ENCODE measurements at regions not wholly inside any gene's neighbourhood (a gene's known extent, or its start where the extent isn't known, plus 50 kb on each side); places are given as distances from the start of the nearest gene placed in this dataset.
A peak's percentile ranks its signal among the peaks of the same experiment; 100 is the strongest.
"Not testable (repeated sequence)": the region's sequence is repeated elsewhere in the genome, so short reads cannot be mapped to it uniquely, and the experiment has no call there.

- no peak for DNase-seq
Observed at GRCh38 chr20:53855733-53856132, 214.7 kb downstream of the BCAS1 start.

- not testable (repeated sequence) for DNase-seq
Observed at GRCh38 chr20:53854609-53854926, 215.8 kb downstream of the BCAS1 start.

GRCh38 chr20:53853111-53853713 is 217.2 kb downstream of the BCAS1 start:
- DNase-seq: no peak

- no peak for DNase-seq
Observed at GRCh38 chr20:53852691-53853090, 217.7 kb downstream of the BCAS1 start.

GRCh38 chr20:53852014-53852413 is 218.4 kb downstream of the BCAS1 start:
- no peak for DNase-seq

GRCh38 chr20:53850319-53850718 is 220.1 kb downstream of the BCAS1 start:
- no peak for DNase-seq

- DNase-seq: no peak
Observed at GRCh38 chr20:53849471-53850059, 220.8 kb downstream of the BCAS1 start.

- DNase-seq: no peak
Observed at GRCh38 chr20:53848304-53848703, 222.1 kb downstream of the BCAS1 start.

GRCh38 chr20:53847837-53848170 is 222.6 kb downstream of the BCAS1 start:
- no peak for DNase-seq

GRCh38 chr20:53847139-53847836 is 223.1 kb downstream of the BCAS1 start:
- DNase-seq: no peak

- DNase-seq: no peak
Observed at GRCh38 chr20:53846640-53847039, 223.8 kb downstream of the BCAS1 start.

GRCh38 chr20:53845980-53846379 is 224.4 kb downstream of the BCAS1 start:
- no peak for DNase-seq

- DNase-seq: no peak
Observed at GRCh38 chr20:53844259-53844658, 226.1 kb downstream of the BCAS1 start.

GRCh38 chr20:53843645-53844044 is 226.7 kb downstream of the BCAS1 start:
- no peak for DNase-seq

GRCh38 chr20:53842301-53843099 is 227.9 kb downstream of the BCAS1 start:
- DNase-seq: no peak

- no peak for DNase-seq
Observed at GRCh38 chr20:53841741-53842140, 228.7 kb downstream of the BCAS1 start.

- DNase-seq: no peak
Observed at GRCh38 chr20:53840532-53840931, 229.9 kb downstream of the BCAS1 start.

- peak; percentile 10 for DNase-seq
Observed at GRCh38 chr20:53839423-53840176, 230.8 kb downstream of the BCAS1 start.

GRCh38 chr20:53838311-53838868 is 232.0 kb downstream of the BCAS1 start:
- DNase-seq: no peak

- no peak for DNase-seq
Observed at GRCh38 chr20:53837126-53837826, 233.1 kb downstream of the BCAS1 start.

GRCh38 chr20:53834749-53835148 is 235.6 kb downstream of the BCAS1 start:
- no peak for DNase-seq

GRCh38 chr20:53834062-53834442 is 236.3 kb downstream of the BCAS1 start:
- no peak for DNase-seq
